Activated CD4-positive, alpha-beta memory T cell treated with anti-CD3 and anti-CD28 coated beads for 36 hours (primary cell): ENCODE measurements at regions not wholly inside any gene's neighbourhood (a gene's known extent, or its start where the extent isn't known, plus 50 kb on each side); places are given as distances from the start of the nearest gene placed in this dataset.

Experiments
- CTCF ChIA-PET: fragments of 350-600 bp; sonication (Branson Sonifier 250); formaldehyde crosslinking; loops from one replicate; lab custom pipeline; 2021; ENCODE audit warnings: antibody characterized with exemption, inconsistent platforms; lab: Charles Lee
- POLR2A ChIA-PET: fragments of 350-600 bp; sonication (Branson Sonifier 250); formaldehyde crosslinking; loops from one replicate; lab custom pipeline; 2021; ENCODE audit warnings: antibody characterized with exemption; lab: Charles Lee
- DNase-seq: peaks from one replicate; pipeline ENCODE4 v3.0.0-alpha.2; 2020
- H3K27ac Mint-ChIP-seq: one replicate; pipeline ENCODE4 v1.8.0; 2021; ENCODE audit warnings: mixed read lengths
- H3K27me3 Mint-ChIP-seq: one replicate; pipeline ENCODE4 v1.8.0; 2021; ENCODE audit warnings: mixed read lengths
- H3K36me3 Mint-ChIP-seq: one replicate; pipeline ENCODE4 v1.8.0; 2021; ENCODE audit warnings: mixed read lengths
- H3K4me1 Mint-ChIP-seq: one replicate; pipeline ENCODE4 v1.8.0; 2021; ENCODE audit warnings: low read depth, mixed read lengths
- H3K4me3 Mint-ChIP-seq: one replicate; pipeline ENCODE4 v1.8.0; 2021; ENCODE audit warnings: mild to moderate bottlenecking, mixed read lengths
- H3K9me3 Mint-ChIP-seq: one replicate; pipeline ENCODE4 v1.8.0; 2021; ENCODE audit warnings: mixed read lengths
- intact Hi-C: fragments of 100-400 bp; cut with micrococcal nuclease; formaldehyde crosslinking; loops from one replicate; pipeline ENCODE4 v1.15.1; 2023

GRCh38 chr4:104878936-104879335, 267.7 kb upstream of the TET2 start:
- no peaks in the 10 kb centered on the region for H3K9me3 Mint-ChIP-seq
- H3K36me3 Mint-ChIP-seq = no peaks in the 10 kb centered on the region
- ChIA-PET POLR2A (no interaction called here), CTCF (interaction anchor here (0.9 to 1.1 kb wide), 2 partner anchors 18 to 595 kb away, joined by 3 read pairs; partner anchors contain the start of gene PPA2)
- H3K4me3 Mint-ChIP-seq = no peak overlapping the region
- no peak overlapping the region for H3K27ac Mint-ChIP-seq
- intact Hi-C loops = no loop called here
- peaks cover 7% of the 10 kb centered on the region for H3K4me1 Mint-ChIP-seq
- peaks cover 2% of the 10 kb centered on the region for H3K27me3 Mint-ChIP-seq
- no peak for DNase-seq

GRCh38 chr4:104879367-104879766, 267.3 kb upstream of the TET2 start:
- Mint-ChIP-seq H3K9me3 (no peaks in the 10 kb centered on the region), H3K27me3 (peaks cover 5% of the 10 kb centered on the region), H3K27ac (no peak overlapping the region), H3K4me1 (peaks cover 7% of the 10 kb centered on the region), H3K36me3 (no peaks in the 10 kb centered on the region), H3K4me3 (no peak overlapping the region)
- DNase-seq = no peak
- POLR2A ChIA-PET = no interaction called here
- CTCF ChIA-PET = interaction anchor here (0.9 to 1.1 kb wide), 2 partner anchors 18 to 594 kb away, joined by 3 read pairs; partner anchors contain the start of gene PPA2
- intact Hi-C loops = no loop called here

- ChIA-PET CTCF (interaction anchor here (1.1 kb wide), 1 partner anchor 594 kb away, joined by 3 read pairs; the partner anchor contains the start of gene PPA2), POLR2A (no interaction called here)
- peaks cover 7% of the 10 kb centered on the region for H3K4me1 Mint-ChIP-seq
- peaks cover 7% of the 10 kb centered on the region for H3K27me3 Mint-ChIP-seq
- DNase-seq = no peak
- H3K9me3 Mint-ChIP-seq = no peaks in the 10 kb centered on the region
- intact Hi-C loops = no loop called here
- H3K4me3 Mint-ChIP-seq = no peak overlapping the region
- no peaks in the 10 kb centered on the region for H3K36me3 Mint-ChIP-seq
- H3K27ac Mint-ChIP-seq = no peak overlapping the region
These were observed 266.8 kb upstream of the TET2 start for GRCh38 chr4:104879854-104880253.

GRCh38 chr4:104881136-104881886, 265.4 kb upstream of the TET2 start:
- Mint-ChIP-seq H3K4me3 (no peak overlapping the region), H3K36me3 (no peaks in the 10 kb centered on the region), H3K4me1 (peaks cover 7% of the 10 kb centered on the region), H3K27ac (no peak overlapping the region), H3K27me3 (peaks cover 7% of the 10 kb centered on the region), H3K9me3 (no peaks in the 10 kb centered on the region)
- DNase-seq = no peak
- intact Hi-C loops = no loop called here
- ChIA-PET POLR2A (no interaction called here), CTCF (no interaction called here)

- Mint-ChIP-seq H3K9me3 (peaks cover 7% of the 10 kb centered on the region), H3K4me1 (no peaks in the 10 kb centered on the region), H3K4me3 (no peak overlapping the region), H3K27ac (no peak overlapping the region), H3K36me3 (no peaks in the 10 kb centered on the region), H3K27me3 (no peaks in the 10 kb centered on the region)
- no peak for DNase-seq
- intact Hi-C loops = no loop called here
- ChIA-PET CTCF (no interaction called here), POLR2A (no interaction called here)
These were observed 255.9 kb upstream of the TET2 start for GRCh38 chr4:104890598-104891275.

GRCh38 chr4:104896660-104897645, 249.7 kb upstream of the TET2 start:
- no peak for DNase-seq
- peaks cover 7% of the 10 kb centered on the region for H3K4me1 Mint-ChIP-seq
- no peak overlapping the region for H3K27ac Mint-ChIP-seq
- ChIA-PET POLR2A (interaction anchor here (1.4 kb wide), 1 partner anchor 577 kb away, joined by 4 read pairs; the partner anchor contains the start of gene PPA2), CTCF (interaction anchor here (0.9 kb wide), 1 partner anchor 100 kb away, joined by 3 read pairs; no protein-coding TSS in a partner anchor)
- H3K27me3 Mint-ChIP-seq = no peaks in the 10 kb centered on the region
- H3K36me3 Mint-ChIP-seq = no peaks in the 10 kb centered on the region
- intact Hi-C loops = loop anchor here (2.0 to 5.0 kb wide), 4 partner anchors 35 to 410 kb away; no protein-coding TSS in a partner anchor
- H3K4me3 Mint-ChIP-seq = no peak overlapping the region
- H3K9me3 Mint-ChIP-seq = peaks cover 12% of the 10 kb centered on the region

- peaks cover 7% of the 10 kb centered on the region for H3K4me1 Mint-ChIP-seq
- no peak for DNase-seq
- H3K9me3 Mint-ChIP-seq = peaks cover 8% of the 10 kb centered on the region
- H3K27ac Mint-ChIP-seq = no peak overlapping the region
- no peak overlapping the region for H3K4me3 Mint-ChIP-seq
- CTCF ChIA-PET = no interaction called here
- intact Hi-C loops = loop anchor here (5.0 kb wide), 2 partner anchors 32 to 407 kb away; no protein-coding TSS in a partner anchor
- H3K36me3 Mint-ChIP-seq = no peaks in the 10 kb centered on the region
- POLR2A ChIA-PET = no interaction called here
- H3K27me3 Mint-ChIP-seq = no peaks in the 10 kb centered on the region
These were observed 246.8 kb upstream of the TET2 start for GRCh38 chr4:104899863-104900262.

- ChIA-PET POLR2A (interaction anchor here (0.6 kb wide), 1 partner anchor 146 kb away, joined by 3 read pairs; no protein-coding TSS in a partner anchor), CTCF (interaction anchor here (0.6 to 1.4 kb wide), 2 partner anchors 552 to 726 kb away, joined by 4 to 7 read pairs; no protein-coding TSS in a partner anchor)
- H3K4me3 Mint-ChIP-seq = no peak overlapping the region
- H3K36me3 Mint-ChIP-seq = no peaks in the 10 kb centered on the region
- H3K4me1 Mint-ChIP-seq = peaks cover 7% of the 10 kb centered on the region
- no peak for DNase-seq
- H3K9me3 Mint-ChIP-seq = peaks cover 8% of the 10 kb centered on the region
- intact Hi-C loops = no loop called here
- no peak overlapping the region for H3K27ac Mint-ChIP-seq
- H3K27me3 Mint-ChIP-seq = no peaks in the 10 kb centered on the region
These were observed 245.2 kb upstream of the TET2 start for GRCh38 chr4:104901438-104901837.

- POLR2A ChIA-PET = no interaction called here
- intact Hi-C loops = no loop called here
- no peak overlapping the region for H3K4me3 Mint-ChIP-seq
These were observed 244.6 kb upstream of the TET2 start for GRCh38 chr4:104901961-104902605.

GRCh38 chr4:104905065-104905464, 241.6 kb upstream of the TET2 start:
- no peak overlapping the region for H3K4me3 Mint-ChIP-seq
- no peak overlapping the region for H3K27ac Mint-ChIP-seq
- H3K36me3 Mint-ChIP-seq = no peaks in the 10 kb centered on the region
- POLR2A ChIA-PET = no interaction called here
- DNase-seq = no peak
- H3K4me1 Mint-ChIP-seq = no peaks in the 10 kb centered on the region
- no peaks in the 10 kb centered on the region for H3K27me3 Mint-ChIP-seq
- CTCF ChIA-PET = no interaction called here
- intact Hi-C loops = no loop called here
- H3K9me3 Mint-ChIP-seq = peaks cover 2% of the 10 kb centered on the region

More at GRCh38 chr4:104901961-104902605, 244.6 kb upstream of the TET2 start:
- no peaks in the 10 kb centered on the region for H3K27me3 Mint-ChIP-seq
- H3K9me3 Mint-ChIP-seq = peaks cover 8% of the 10 kb centered on the region
- H3K36me3 Mint-ChIP-seq = no peaks in the 10 kb centered on the region
- peaks cover 2% of the 10 kb centered on the region for H3K4me1 Mint-ChIP-seq
- H3K27ac Mint-ChIP-seq = no peak overlapping the region
- CTCF ChIA-PET = interaction anchor here (1.4 kb wide), 1 partner anchor 552 kb away, joined by 4 read pairs; no protein-coding TSS in a partner anchor
- DNase-seq = no peak

GRCh38 chr4:104905546-104905945, 241.1 kb upstream of the TET2 start:
- H3K27ac Mint-ChIP-seq = no peak overlapping the region
- H3K4me3 Mint-ChIP-seq = no peak overlapping the region
- ChIA-PET CTCF (interaction anchor here (0.7 kb wide), 1 partner anchor 1453 kb away, joined by 3 read pairs; no protein-coding TSS in a partner anchor), POLR2A (no interaction called here)
- no peak for DNase-seq
- H3K9me3 Mint-ChIP-seq = peaks cover 2% of the 10 kb centered on the region
- intact Hi-C loops = no loop called here
- no peaks in the 10 kb centered on the region for H3K4me1 Mint-ChIP-seq
- H3K27me3 Mint-ChIP-seq = no peaks in the 10 kb centered on the region
- H3K36me3 Mint-ChIP-seq = no peaks in the 10 kb centered on the region
